GM21390 (cell line): ENCODE measurements at regions not wholly inside any gene's neighbourhood (a gene's known extent, or its start where the extent isn't known, plus 50 kb on each side); places are given as distances from the start of the nearest gene placed in this dataset.
A peak's percentile ranks its signal among the peaks of the same experiment; 100 is the strongest.

Source experiments
- ATAC-seq: cut with Tn5 transposase; IDR thresholded peaks from one replicate; pipeline ENCODE4 v1.9.1; 2021; ENCODE audit not compliant: unreplicated experiment

GRCh38 chr7:19871102-19871501 lies 97.7 kb upstream of the TMEM196 start:
- no peak for ATAC-seq

GRCh38 chr7:19869979-19870378 lies 96.6 kb upstream of the TMEM196 start:
- peak; percentile 66 for ATAC-seq

GRCh38 chr7:19853261-19853832 lies 79.9 kb upstream of the TMEM196 start:
- ATAC-seq, result no peak

GRCh38 chr7:19852192-19852591 lies 78.8 kb upstream of the TMEM196 start:
- no peak for ATAC-seq

- no peak for ATAC-seq
Measured at GRCh38 chr7:19851504-19851903, 78.1 kb upstream of the TMEM196 start.

GRCh38 chr7:19834566-19834965 lies 61.1 kb upstream of the TMEM196 start:
- ATAC-seq, result no peak

GRCh38 chr7:19830604-19831003 lies 57.2 kb upstream of the TMEM196 start:
- ATAC-seq, result no peak
